Adrenal gland (tissue), 9 donors: ENCODE measurements at regions not wholly inside any gene's neighbourhood (a gene's known extent, or its start where the extent isn't known, plus 50 kb on each side); places are given as distances from the start of the nearest gene placed in this dataset.

Experiments used
- DNase-seq, 7 donors: peaks; one replicate each; pipeline ENCODE4 v3.0.0-alpha.2; 2019 to 2020
- H3K27ac ChIP-seq, 5 donors: fragments of 200-600 bp; sonication (generic) in 4 of 5; 1 replicate in 3 of 5; 2 replicates in 2 of 5; pipeline versions ENCODE4 v1.5.1 to v1.8.0; 2016 to 2020; ENCODE audit warnings: mild to moderate bottlenecking in 1 of 5
- H3K27me3 ChIP-seq: fragments of 200-600 bp; 2 replicates; pipeline ENCODE4 v1.8.0; 2021
- H3K36me3 ChIP-seq, 2 donors: fragments of 200-600 bp; replicated peaks in 1 of 2; 1 replicate in 1 of 2; 2 replicates in 1 of 2; pipeline versions ENCODE4 v1.5.1 to v1.8.0; 2018 to 2022
- H3K4me1 ChIP-seq, 2 donors: fragments of 200-600 bp; replicated peaks in 1 of 2; 1 replicate in 1 of 2; 2 replicates in 1 of 2; pipeline versions ENCODE4 v1.5.1 to v1.8.0; 2018 to 2021
- H3K4me3 ChIP-seq, 4 donors: fragments of 200-600 bp; sonication (generic) in 3 of 4; one replicate each; pipeline ENCODE4 v1.5.1; 2016 to 2018
- H3K9me3 ChIP-seq, 3 donors: fragments of 200-600 bp; sonication (generic) in 1 of 3; replicated peaks in 1 of 3; 1 replicate in 2 of 3; 2 replicates in 1 of 3; pipeline versions ENCODE4 v1.5.1 to v1.8.0; 2016 to 2021
- CTCF ChIP-seq, 6 experiments: fragments of 450-650 bp in 4 of 6; fragments of 200-600 bp in 2 of 6; sonication (generic) in 1 of 6; IDR thresholded peaks; 1 replicate in 5 of 6; 2 replicates in 1 of 6; pipeline versions ENCODE4 v1.5.1 to v1.8.0; 2016 to 2021; ENCODE audit warnings: antibody characterized with exemption in 6 of 6, mild to moderate bottlenecking in 2 of 6, moderate library complexity in 1 of 6
- POLR2A ChIP-seq, 2 donors: fragments of 450-650 bp; IDR thresholded peaks; one replicate each; pipeline ENCODE4 v1.6.1; 2017; ENCODE audit warnings: antibody characterized with exemption in 2 of 2, mild to moderate bottlenecking in 2 of 2, moderate library complexity in 1 of 2
- WGBS, 4 donors: extraction: QIAGEN DNeasy Blood & Tissue Kit in 2 of 4; methylation state at CpG; one replicate each; pipeline versions ENCODE4 v1.1.5 to v1.1.7; 2013 to 2017; 5-methylcytosine and 5-hydroxymethylcytosine counted together
- intact Hi-C, 2 donors: fragments of 100-400 bp; cut with DNase I; formaldehyde crosslinking; loops; one replicate each; pipeline versions ENCODE4 v1.14.1 to v1.15.0; 2022 to 2023
- donor health status: healthy with polysubstance abuse.
- donor health status: Bipolar disorder and iron deficiency.
- donor health status: DM: yes; HTN: yes; CAD: no.
- donor health status: DM: no; HTN: no; CAD: no.
- donor health status: DM: no; HTN: no; CAD: no.

- TF ChIP-seq CTCF (IDR thresholded peaks at IDR 0.05) (no peak), POLR2A (IDR thresholded peaks at IDR 0.05) (no peak)
- H3K9me3 ChIP-seq, result no peaks in the 10 kb centered on the region
- H3K27me3 ChIP-seq, result no peaks in the 10 kb centered on the region
- no peaks in the 10 kb centered on the region for H3K4me1 ChIP-seq
- H3K36me3 ChIP-seq, result no peaks in the 10 kb centered on the region
- H3K27ac ChIP-seq, result no peak overlapping the region
- no peak overlapping the region for H3K4me3 ChIP-seq
- WGBS, 4 donors, result 63 to 80% (median 76%) methylated on average over 11 to 18 of the region's 18 CpGs
- intact Hi-C loops, result no loop called here
- no peak for DNase-seq
Observed at GRCh38 chr2:795531-796041, 118.4 kb upstream of the TMEM18 start.

GRCh38 chr2:794554-795241 lies 117.5 kb upstream of the TMEM18 start:
- WGBS, 4 donors, result 83 to 86% (median 85%) methylated on average over 19 of the region's 19 CpGs

GRCh38 chr2:793236-793635 lies 116.0 kb upstream of the TMEM18 start:
- Histone ChIP-seq H3K4me1 (no peaks in the 10 kb centered on the region), H3K4me3 (no peak overlapping the region), H3K27ac (no peak overlapping the region), H3K9me3 (no peaks in the 10 kb centered on the region), H3K36me3 (no peaks in the 10 kb centered on the region), H3K27me3 (no peaks in the 10 kb centered on the region)
- no peak for TF ChIP-seq POLR2A (IDR thresholded peaks at IDR 0.05)
- TF ChIP-seq CTCF (IDR thresholded peaks at IDR 0.05), result no peak
- WGBS, 4 donors, result 70 to 80% (median 76%) methylated on average over 3 to 7 of the region's 7 CpGs
- no peak for DNase-seq
- intact Hi-C loops, result no loop called here

More at GRCh38 chr2:794554-795241, 117.5 kb upstream of the TMEM18 start:
- H3K27me3 ChIP-seq, result no peaks in the 10 kb centered on the region
- H3K4me1 ChIP-seq, result no peaks in the 10 kb centered on the region
- TF ChIP-seq POLR2A (IDR thresholded peaks at IDR 0.05) (no peak), CTCF (IDR thresholded peaks at IDR 0.05) (no peak)
- no peak for DNase-seq
- no peak overlapping the region for H3K27ac ChIP-seq
- intact Hi-C loops, result no loop called here
- H3K36me3 ChIP-seq, result no peaks in the 10 kb centered on the region
- no peaks in the 10 kb centered on the region for H3K9me3 ChIP-seq
- H3K4me3 ChIP-seq, result no peak overlapping the region

- Histone ChIP-seq H3K36me3 (no peaks in the 10 kb centered on the region), H3K9me3 (no peaks in the 10 kb centered on the region), H3K27me3 (no peaks in the 10 kb centered on the region), H3K4me1 (no peaks in the 10 kb centered on the region), H3K4me3 (no peak overlapping the region), H3K27ac (no peak overlapping the region)
- intact Hi-C loops, result no loop called here
- WGBS, 4 donors, result 91 to 93% (median 92%) methylated on average over 11 to 13 of the region's 13 CpGs
- no peak for DNase-seq
- TF ChIP-seq POLR2A (IDR thresholded peaks at IDR 0.05) (no peak), CTCF (IDR thresholded peaks at IDR 0.05) (no peak)
Observed at GRCh38 chr2:792687-793086, 115.5 kb upstream of the TMEM18 start.
